Muscle of arm (tissue), 1 donor: ENCODE measurements at regions not wholly inside any gene's neighbourhood (a gene's known extent, or its start where the extent isn't known, plus 50 kb on each side); places are given as distances from the start of the nearest gene placed in this dataset.
A peak's percentile ranks its signal among the peaks of the same experiment; 100 is the strongest.

Experiments
- DNase-seq: peaks from one replicate; pipeline ENCODE4 v3.0.0-alpha.2; 2013

- DNase-seq: no peak
Measured at GRCh38 chr21:38933731-38934130, 128.0 kb downstream of the ETS2 start.

DNA sequence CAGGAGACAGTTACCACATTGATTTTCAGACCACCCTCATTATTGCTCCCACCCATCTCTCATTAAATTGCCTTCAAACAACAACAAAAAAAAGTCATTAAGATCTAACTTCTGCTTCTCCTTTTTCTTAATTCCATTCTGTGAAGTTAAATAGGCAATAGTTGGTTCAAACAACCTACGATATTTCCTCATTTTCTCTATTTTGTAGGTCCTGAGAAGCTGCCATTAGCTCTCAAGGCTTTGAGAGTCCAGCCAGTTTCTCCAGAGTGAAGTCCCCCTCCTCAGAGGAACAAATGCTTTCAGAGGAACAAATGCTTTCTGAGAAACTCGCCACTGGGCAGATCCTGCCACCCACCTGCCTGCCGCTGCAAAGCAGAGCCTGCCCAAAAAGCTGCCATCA lies 125.6 kb downstream of the ETS2 start:
- DNase-seq: no peak

DNA sequence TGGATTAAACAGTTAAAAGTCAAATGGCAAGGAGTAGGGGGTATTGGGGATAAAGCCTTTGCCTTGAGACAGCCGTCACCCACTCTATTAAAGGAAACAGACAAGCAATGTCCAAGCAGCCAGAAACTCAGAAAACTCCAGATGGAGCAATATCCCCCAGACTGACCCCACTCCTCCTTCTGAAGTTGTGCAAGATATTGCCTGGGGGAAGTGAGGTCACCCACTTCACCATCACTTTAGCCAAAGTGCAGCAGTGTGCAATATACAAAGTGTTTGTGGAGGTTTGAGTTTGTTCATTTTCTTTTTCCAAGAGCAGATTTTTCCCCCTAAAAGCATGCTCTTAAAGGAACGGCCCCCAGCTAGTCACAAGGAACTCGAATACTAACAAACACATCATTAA lies 125.1 kb downstream of the ETS2 start:
- peak; percentile 52 for DNase-seq

DNA sequence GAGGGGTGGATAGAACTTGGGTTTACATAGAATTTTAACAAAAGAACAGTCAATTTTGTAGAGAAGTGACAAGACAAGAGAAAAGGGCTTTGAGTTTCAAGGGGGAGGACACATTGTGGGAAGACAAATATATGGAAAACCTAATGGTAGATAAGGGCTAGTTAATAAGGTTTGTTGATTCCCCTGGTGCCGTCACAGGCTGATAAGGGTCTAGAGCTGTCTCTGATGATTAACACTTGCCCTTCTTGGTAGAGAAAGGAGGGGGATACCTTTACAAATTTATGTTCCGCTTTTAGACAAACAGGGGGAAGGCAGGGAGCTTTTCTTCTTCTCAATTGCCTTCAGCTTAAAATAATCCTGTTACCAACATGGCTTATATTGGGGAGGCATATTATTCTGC lies 124.3 kb downstream of the ETS2 start:
- DNase-seq: no peak

GRCh38 chr21:38929652-38930051 lies 123.9 kb downstream of the ETS2 start:
- DNase-seq: no peak

- no peak for DNase-seq
Measured at GRCh38 chr21:38929142-38929541, 123.4 kb downstream of the ETS2 start.

DNA sequence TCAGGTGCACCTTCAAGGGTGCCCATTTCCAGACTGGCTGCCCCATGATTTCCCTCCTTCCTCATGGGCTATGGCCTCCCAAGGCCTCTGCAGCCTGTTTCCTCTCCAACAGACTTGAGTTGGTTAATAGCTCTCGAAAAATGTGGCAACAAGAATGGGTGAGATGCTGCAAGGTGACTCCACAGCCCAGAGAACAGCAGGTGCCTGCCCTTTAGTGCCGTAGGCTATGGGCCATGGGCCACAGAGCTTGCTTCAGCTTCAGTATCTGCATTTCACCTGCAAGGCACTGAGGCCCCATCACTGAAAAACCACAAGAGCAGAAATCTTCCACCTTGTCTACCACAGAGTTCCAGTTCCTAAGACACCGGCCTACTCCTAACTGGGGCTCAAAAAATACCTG lies 122.0 kb downstream of the ETS2 start:
- no peak for DNase-seq

- DNase-seq: peak; percentile 91
Measured at GRCh38 chr21:38925923-38926322, 120.2 kb downstream of the ETS2 start.

DNA sequence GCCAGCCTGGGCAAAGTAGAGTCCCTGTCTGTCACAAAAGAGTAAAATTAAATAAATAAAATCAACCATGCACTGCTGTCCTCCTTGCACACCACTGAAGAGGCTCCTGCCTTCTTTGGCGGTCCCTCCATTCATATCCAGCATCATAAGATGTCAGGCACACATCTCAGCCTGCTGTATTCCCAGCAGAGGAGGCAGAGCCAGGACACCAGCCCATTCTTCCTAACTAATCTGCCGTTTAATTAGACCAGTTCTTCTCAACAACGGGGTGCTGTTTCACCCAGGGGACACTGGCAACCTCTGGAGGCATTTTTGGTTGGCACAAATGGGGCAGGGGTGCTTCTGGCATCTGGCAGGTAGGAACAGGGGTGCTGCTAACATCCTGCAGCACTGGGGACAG lies 119.7 kb downstream of the ETS2 start:
- no peak for DNase-seq

DNA sequence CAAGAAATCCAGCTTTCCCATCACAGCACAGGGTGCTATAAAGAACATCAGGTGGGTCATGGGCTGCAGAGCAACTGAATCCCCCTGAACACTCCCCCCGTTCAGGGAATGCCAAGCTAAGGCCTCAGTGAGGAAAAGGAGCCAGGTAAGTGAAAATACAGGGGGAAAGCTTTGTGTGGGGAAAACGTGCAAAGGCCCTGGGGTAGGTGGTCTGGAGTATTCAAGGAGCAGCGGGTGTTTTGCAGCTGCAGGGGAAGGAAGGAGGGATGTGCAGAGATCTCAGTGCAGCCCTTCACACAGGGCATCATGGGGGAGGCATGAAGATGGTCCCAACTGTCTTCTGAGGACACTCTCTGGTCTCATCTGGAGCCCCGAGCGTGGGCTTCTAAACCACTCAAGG lies 119.2 kb downstream of the ETS2 start:
- DNase-seq: no peak

- no peak for DNase-seq
Measured at GRCh38 chr21:38923429-38923828, 117.7 kb downstream of the ETS2 start.

DNA sequence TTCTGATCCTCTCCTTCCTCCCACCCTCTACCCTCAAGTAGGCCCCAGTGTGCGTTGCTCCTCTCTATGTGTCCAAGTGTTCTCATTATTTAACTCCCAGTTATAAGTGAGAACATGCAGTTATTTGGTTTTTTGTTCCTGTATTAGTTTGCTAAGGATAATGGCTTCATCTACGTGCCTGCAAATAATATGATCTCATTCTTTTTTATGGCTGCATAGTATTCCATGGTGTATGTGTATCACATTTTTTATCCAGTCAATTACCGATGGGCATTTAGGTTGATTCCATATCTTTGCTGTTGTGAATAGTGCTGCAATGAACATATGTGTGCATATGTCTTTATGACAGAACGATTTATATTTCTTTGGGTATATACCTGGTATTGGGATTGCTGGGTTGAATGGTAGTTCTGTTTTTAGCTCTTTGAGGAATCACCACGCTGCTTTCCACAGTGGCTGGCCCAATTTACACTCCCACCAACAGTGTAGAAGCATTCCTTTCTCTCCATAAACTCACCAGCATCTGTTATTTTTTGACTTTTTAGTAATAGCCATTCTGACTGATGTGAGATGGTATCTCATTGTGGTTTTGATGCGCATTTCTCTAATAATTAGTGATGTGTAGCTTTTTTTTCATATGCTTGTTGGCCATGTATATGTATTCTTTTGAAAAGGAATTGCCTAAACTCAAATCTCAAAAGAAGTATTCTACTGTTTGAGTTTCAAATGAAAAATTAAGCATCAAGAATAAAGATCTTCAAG lies 116.9 kb downstream of the ETS2 start:
- no peak for DNase-seq

- DNase-seq: no peak
Measured at GRCh38 chr21:38921511-38922251, 116.0 kb downstream of the ETS2 start.

GRCh38 chr21:38920631-38921398 lies 115.1 kb downstream of the ETS2 start:
- DNase-seq: peak; percentile 50

GRCh38 chr21:38918607-38919346 lies 113.0 kb downstream of the ETS2 start:
- no peak for DNase-seq

- no peak for DNase-seq
Measured at GRCh38 chr21:38917043-38917774, 111.5 kb downstream of the ETS2 start.

GRCh38 chr21:38916214-38916964 lies 110.7 kb downstream of the ETS2 start:
- DNase-seq: no peak

DNA sequence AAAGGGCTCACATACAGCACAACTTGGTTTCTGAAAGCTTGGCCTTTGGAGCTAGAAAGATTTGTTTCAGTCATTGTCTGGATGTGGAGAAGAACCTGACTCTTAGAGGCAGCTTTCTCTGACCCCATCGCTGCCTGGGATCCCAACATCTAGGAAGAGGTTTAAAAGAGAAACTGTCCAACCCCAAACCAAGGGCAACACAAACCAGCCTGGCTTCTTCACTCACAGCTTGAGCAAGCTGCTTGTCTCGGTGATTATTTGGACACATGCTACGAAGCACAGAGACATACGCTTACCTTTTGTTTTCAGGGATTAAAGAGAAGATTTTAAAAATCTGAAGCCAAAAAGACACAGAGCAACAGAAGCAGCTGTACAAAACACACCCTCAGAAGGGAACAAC lies 109.8 kb downstream of the ETS2 start:
- no peak for DNase-seq

DNA sequence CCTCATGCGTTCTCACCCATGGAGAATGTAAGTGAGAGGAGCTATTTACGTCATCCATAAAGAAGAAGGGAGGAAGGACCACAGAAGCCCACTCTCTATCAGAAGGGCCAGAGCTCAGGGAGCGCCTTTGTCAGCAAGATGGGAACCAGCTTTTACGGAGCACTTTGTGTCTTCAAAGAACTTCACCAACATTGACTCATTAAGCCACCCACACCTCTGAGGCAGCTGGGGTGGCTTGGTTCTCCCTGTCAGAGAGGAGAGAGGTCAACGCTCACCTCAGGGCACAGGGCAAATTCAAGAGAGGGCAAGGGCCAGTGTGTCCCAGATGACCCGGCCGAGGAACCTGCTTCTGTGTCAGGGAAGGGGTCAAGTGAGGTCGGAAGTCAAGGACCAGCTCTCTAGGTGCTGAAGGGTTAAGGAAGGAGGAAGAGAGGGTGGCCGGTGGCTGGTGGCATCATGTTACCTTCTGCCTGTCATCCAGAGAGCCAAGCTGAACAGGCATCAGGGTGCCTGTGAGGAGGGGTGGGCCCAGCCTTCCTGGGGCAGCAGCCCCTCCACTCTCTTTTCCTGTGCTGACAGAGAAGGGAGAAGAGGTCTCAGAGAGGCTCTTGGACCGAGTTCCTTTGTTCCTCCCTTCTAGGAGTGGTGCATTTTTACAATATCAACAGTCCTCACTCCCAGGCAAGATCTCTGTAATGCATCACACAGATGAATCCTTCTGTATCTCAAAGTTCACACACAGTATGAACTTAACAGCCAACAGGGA lies 109.0 kb downstream of the ETS2 start:
- no peak for DNase-seq
